Ovary (tissue), 7 donors: ENCODE measurements at regions not wholly inside any gene's neighbourhood (a gene's known extent, or its start where the extent isn't known, plus 50 kb on each side); places are given as distances from the start of the nearest gene placed in this dataset.
"Not testable (repeated sequence)": the region's sequence is repeated elsewhere in the genome, so short reads cannot be mapped to it uniquely, and the experiment has no call there.

Experiments used
- DNase-seq, 5 donors: peaks; one replicate each; pipeline ENCODE4 v3.0.0-alpha.2; 2019 to 2020
- H3K27ac ChIP-seq, 2 donors: fragments of 200-600 bp; one replicate each; pipeline versions ENCODE4 v1.5.1 to v1.8.0; 2019 to 2022
- H3K27me3 ChIP-seq: fragments of 200-600 bp; one replicate; pipeline ENCODE4 v1.8.0; 2022
- H3K36me3 ChIP-seq: fragments of 200-600 bp; sonication (generic); one replicate; pipeline ENCODE4 v1.5.1; 2019
- H3K4me1 ChIP-seq: one replicate; pipeline ENCODE4 v1.8.1; 2013; ENCODE audit warnings: mild to moderate bottlenecking, moderate library complexity; ENCODE audit not compliant: insufficient read depth
- H3K4me3 ChIP-seq: fragments of 200-600 bp; sonication (generic); one replicate; pipeline ENCODE4 v1.5.1; 2017
- H3K9me3 ChIP-seq, 2 donors: fragments of 200-600 bp in 1 of 2; sonication (generic) in 1 of 2; one replicate each; pipeline versions ENCODE4 v1.5.1 to v1.8.1; 2013 to 2019; ENCODE audit warnings: mild to moderate bottlenecking in 1 of 2, moderate library complexity in 1 of 2
- CTCF ChIP-seq, 3 donors: fragments of 450-650 bp in 2 of 3; fragments of 200-600 bp in 1 of 3; IDR thresholded peaks; one replicate each; pipeline versions ENCODE4 v1.5.1 to v1.8.0; 2016 to 2022; ENCODE audit warnings: antibody characterized with exemption in 3 of 3, mild to moderate bottlenecking in 1 of 3
- EP300 ChIP-seq: sonication (generic); formaldehyde crosslinking; IDR thresholded peaks from one replicate; pipeline ENCODE4 v1.6.1; 2017; ENCODE audit warnings: antibody characterized with exemption
- POLR2A ChIP-seq: fragments of 450-650 bp; IDR thresholded peaks from one replicate; pipeline ENCODE4 v1.6.1; 2017; ENCODE audit warnings: antibody characterized with exemption, mild to moderate bottlenecking, moderate library complexity
- WGBS, 3 donors: extraction: QIAGEN DNeasy Blood & Tissue Kit in 1 of 3; methylation state at CpG; one replicate each; pipeline versions ENCODE4 v1.1.5 to v1.1.7; 2013 to 2017; 5-methylcytosine and 5-hydroxymethylcytosine counted together
- intact Hi-C, 4 donors: fragments of 100-400 bp; cut with DNase I; formaldehyde crosslinking; loops; one replicate each; pipeline versions ENCODE4 v1.11.0 to v1.15.1; 2022 to 2023
- donor health status: DM: no; HTN: no; CAD: no; lungs with moderate emphysema.
- donor health status: DM: no; HTN: no; CAD: no.
- donor health status: Bipolar disorder and iron deficiency.
- donor health status: DM: no; HTN: no; CAD: no.
- donor health status: DM: yes; HTN: yes; CAD: no.

GRCh38 chr9:102650896-102651295, 344.2 kb upstream of the CYLC2 start:
- no peaks in the 10 kb centered on the region for H3K9me3 ChIP-seq
- no peak overlapping the region for H3K27ac ChIP-seq
- H3K36me3 ChIP-seq: no peaks in the 10 kb centered on the region
- H3K27me3 ChIP-seq: no peaks in the 10 kb centered on the region
- no peak for DNase-seq
- H3K4me1 ChIP-seq: no peaks in the 10 kb centered on the region
- TF ChIP-seq POLR2A (no peak), CTCF (IDR thresholded peaks at IDR 0.05) (no peak), EP300 (no peak)
- no peak overlapping the region for H3K4me3 ChIP-seq
- intact Hi-C loops: no loop called here
- 85 to 94% (median 87%) methylated on average over 2 of the region's 2 CpGs for WGBS, 3 donors

DNA sequence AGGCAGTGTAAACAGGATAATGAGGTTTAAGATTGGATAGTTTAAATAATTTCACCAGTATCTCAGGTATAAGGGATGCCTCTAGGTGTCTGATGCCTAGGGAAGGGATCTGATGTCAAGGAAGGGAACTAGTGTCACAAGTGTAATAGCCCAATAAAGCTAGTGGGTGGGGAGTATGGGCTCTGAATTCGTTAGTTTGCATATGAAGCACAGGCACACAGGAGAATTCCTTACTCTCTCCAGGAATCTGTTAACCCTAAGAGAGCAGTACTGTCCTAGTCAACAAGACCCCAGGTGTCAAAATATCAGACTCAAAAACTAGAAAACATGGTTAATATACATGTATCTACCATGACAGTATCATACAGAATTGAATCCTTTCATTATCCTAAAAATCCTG, 352.5 kb upstream of the CYLC2 start:
- no peaks in the 10 kb centered on the region for H3K4me1 ChIP-seq
- no peak for DNase-seq
- no peak overlapping the region for H3K27ac ChIP-seq
- no peak for TF ChIP-seq EP300
- TF ChIP-seq CTCF (IDR thresholded peaks at IDR 0.05): no peak
- TF ChIP-seq POLR2A: no peak
- no peak overlapping the region for H3K4me3 ChIP-seq
- no peaks in the 10 kb centered on the region for H3K36me3 ChIP-seq
- H3K9me3 ChIP-seq: no peaks in the 10 kb centered on the region
- WGBS, 3 donors: 15 to 42% (median 25%) methylated on average over 1 of the region's 1 CpG
- H3K27me3 ChIP-seq: no peaks in the 10 kb centered on the region
- intact Hi-C loops: no loop called here

DNA sequence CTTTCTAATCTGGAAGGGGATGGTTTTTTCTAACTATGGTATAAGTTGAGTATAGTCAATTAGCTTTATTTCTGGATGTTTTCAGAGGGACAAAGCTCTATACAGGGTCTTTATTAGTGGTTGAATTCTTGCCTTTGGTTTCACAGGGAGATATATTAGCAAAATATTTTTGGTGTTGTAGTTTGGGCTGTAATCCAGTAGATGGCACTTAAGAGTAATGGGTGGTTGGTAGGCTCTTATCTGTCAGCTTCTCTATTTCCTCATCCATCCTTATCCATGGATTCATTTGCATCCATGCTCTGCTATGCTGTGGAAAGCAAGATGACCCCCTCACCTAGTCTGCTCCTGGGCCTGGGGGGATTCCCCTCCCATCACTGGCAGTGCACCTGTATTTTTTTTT, 363.6 kb upstream of the CYLC2 start:
- H3K4me3 ChIP-seq: no peak overlapping the region
- intact Hi-C loops: no loop called here
- no peaks in the 10 kb centered on the region for H3K36me3 ChIP-seq
- no peaks in the 10 kb centered on the region for H3K9me3 ChIP-seq
- no peak overlapping the region for H3K27ac ChIP-seq
- no peaks in the 10 kb centered on the region for H3K27me3 ChIP-seq
- no peaks in the 10 kb centered on the region for H3K4me1 ChIP-seq
- no peak for TF ChIP-seq POLR2A
- no peak for TF ChIP-seq CTCF (IDR thresholded peaks at IDR 0.05)
- no peak for TF ChIP-seq EP300
- no peak for DNase-seq

- H3K4me1 ChIP-seq: no peaks in the 10 kb centered on the region
- no peaks in the 10 kb centered on the region for H3K9me3 ChIP-seq
- no peak overlapping the region for H3K4me3 ChIP-seq
- H3K36me3 ChIP-seq: no peaks in the 10 kb centered on the region
- TF ChIP-seq EP300: no peak
- TF ChIP-seq POLR2A: no peak
- no peak for TF ChIP-seq CTCF (IDR thresholded peaks at IDR 0.05)
- H3K27ac ChIP-seq: no peak overlapping the region
- intact Hi-C loops: no loop called here
- 65 to 80% (median 66%) methylated on average over 2 of the region's 2 CpGs for WGBS, 3 donors
- no peaks in the 10 kb centered on the region for H3K27me3 ChIP-seq
- DNase-seq: no peak
Measured at GRCh38 chr9:102609461-102609860, 385.7 kb upstream of the CYLC2 start.

GRCh38 chr9:102603198-102604195, 391.6 kb upstream of the CYLC2 start:
- H3K9me3 ChIP-seq, H3K36me3 ChIP-seq, intact Hi-C loops, H3K27me3 ChIP-seq, H3K27ac ChIP-seq, H3K4me1 ChIP-seq, H3K4me3 ChIP-seq: not testable (repeated sequence)
- DNase-seq: peak in 1 of 5 donors; percentile 8
- 90 to 94% (median 92%) methylated on average over 45 to 47 of the region's 47 CpGs for WGBS, 3 donors
